ENCODE measurements at regions not wholly inside any gene's neighbourhood (a gene's known extent, or its start where the extent isn't known, plus 50 kb on each side); places are given as distances from the start of the nearest gene placed in this dataset.

- H3K27ac ChIP-seq (ENCODE audit: low read depth, low read length), result no peak overlapping the region
- no peaks in the 10 kb centered on the region for H3K9me3 ChIP-seq (ENCODE audit: insufficient read depth, low read length)
- H3K4me3 ChIP-seq (ENCODE audit: insufficient read depth, low read length, poor library complexity, severe bottlenecking), result no peak overlapping the region
- no peaks in the 10 kb centered on the region for H3K9me2 ChIP-seq (replicated peaks; ENCODE audit: insufficient read depth, low read length)
- no peaks in the 10 kb centered on the region for H3K79me2 ChIP-seq (ENCODE audit: insufficient read depth, low read length)
- no peak overlapping the region for H3K4me2 ChIP-seq (ENCODE audit: low read depth, low read length, poor library complexity, severe bottlenecking)
- H3K36me3 ChIP-seq (ENCODE audit: low read length), result no peaks in the 10 kb centered on the region
- no peaks in the 10 kb centered on the region for H4K20me1 ChIP-seq (ENCODE audit: low read depth, low read length)
- H2AFZ ChIP-seq (ENCODE audit: low read depth, low read length, severe bottlenecking), result no peak overlapping the region
- H3K27me3 ChIP-seq (ENCODE audit: low read length), result no peaks in the 10 kb centered on the region
- H3K9ac ChIP-seq (ENCODE audit: low read length), result no peak overlapping the region
- TF ChIP-seq CTCF (IDR thresholded peaks at IDR 0.05; ENCODE audit: insufficient read depth, low read length, poor library complexity, severe bottlenecking) (no peak), EZH2phosphoT487 (conservative IDR thresholded peaks at IDR 0.05; ENCODE audit: low read length) (no peak)
- no peaks in the 10 kb centered on the region for H3F3A ChIP-seq (ENCODE audit: insufficient read depth)
These were observed 183.7 kb downstream of the RGS3 start for GRCh38 chr9:113646946-113647914.

- Histone ChIP-seq H4K20me1 (ENCODE audit: low read depth, low read length) (no peaks in the 10 kb centered on the region), H2AFZ (ENCODE audit: low read depth, low read length, severe bottlenecking) (no peak overlapping the region), H3K4me3 (ENCODE audit: insufficient read depth, low read length, poor library complexity, severe bottlenecking) (no peak overlapping the region), H3K9ac (ENCODE audit: low read length) (no peak overlapping the region), H3K27me3 (ENCODE audit: low read length) (no peaks in the 10 kb centered on the region), H3K9me2 (replicated peaks; ENCODE audit: insufficient read depth, low read length) (no peaks in the 10 kb centered on the region), H3K79me2 (ENCODE audit: insufficient read depth, low read length) (no peaks in the 10 kb centered on the region), H3K36me3 (ENCODE audit: low read length) (no peaks in the 10 kb centered on the region), H3K9me3 (ENCODE audit: insufficient read depth, low read length) (no peaks in the 10 kb centered on the region), H3K27ac (ENCODE audit: low read depth, low read length) (no peak overlapping the region), H3K4me2 (ENCODE audit: low read depth, low read length, poor library complexity, severe bottlenecking) (no peak overlapping the region), H3F3A (ENCODE audit: insufficient read depth) (no peaks in the 10 kb centered on the region)
- TF ChIP-seq CTCF (IDR thresholded peaks at IDR 0.05; ENCODE audit: insufficient read depth, low read length, poor library complexity, severe bottlenecking) (no peak), EZH2phosphoT487 (conservative IDR thresholded peaks at IDR 0.05; ENCODE audit: low read length) (no peak)
These were observed 184.5 kb downstream of the RGS3 start for GRCh38 chr9:113648048-113648447.

GRCh38 chr9:113648586-113648985 is 185.1 kb downstream of the RGS3 start:
- no peak overlapping the region for H3K9ac ChIP-seq (ENCODE audit: low read length)
- H3K79me2 ChIP-seq (ENCODE audit: insufficient read depth, low read length), result no peaks in the 10 kb centered on the region
- H4K20me1 ChIP-seq (ENCODE audit: low read depth, low read length), result no peaks in the 10 kb centered on the region
- no peaks in the 10 kb centered on the region for H3K27me3 ChIP-seq (ENCODE audit: low read length)
- no peaks in the 10 kb centered on the region for H3K9me3 ChIP-seq (ENCODE audit: insufficient read depth, low read length)
- TF ChIP-seq EZH2phosphoT487 (conservative IDR thresholded peaks at IDR 0.05; ENCODE audit: low read length) (no peak), CTCF (IDR thresholded peaks at IDR 0.05; ENCODE audit: insufficient read depth, low read length, poor library complexity, severe bottlenecking) (no peak)
- H3K36me3 ChIP-seq (ENCODE audit: low read length), result no peaks in the 10 kb centered on the region
- no peak overlapping the region for H3K4me2 ChIP-seq (ENCODE audit: low read depth, low read length, poor library complexity, severe bottlenecking)
- H3K4me3 ChIP-seq (ENCODE audit: insufficient read depth, low read length, poor library complexity, severe bottlenecking), result no peak overlapping the region
- no peaks in the 10 kb centered on the region for H3K9me2 ChIP-seq (replicated peaks; ENCODE audit: insufficient read depth, low read length)
- no peak overlapping the region for H2AFZ ChIP-seq (ENCODE audit: low read depth, low read length, severe bottlenecking)
- no peak overlapping the region for H3K27ac ChIP-seq (ENCODE audit: low read depth, low read length)
- H3F3A ChIP-seq (ENCODE audit: insufficient read depth), result no peaks in the 10 kb centered on the region
